GM21737 (cell line): ENCODE measurements at regions not wholly inside any gene's neighbourhood (a gene's known extent, or its start where the extent isn't known, plus 50 kb on each side); places are given as distances from the start of the nearest gene placed in this dataset.

Experiments used
- ATAC-seq: cut with Tn5 transposase; IDR thresholded peaks from one replicate; pipeline ENCODE4 v1.9.1; 2021; ENCODE audit warnings: mild to moderate bottlenecking, moderate library complexity; ENCODE audit not compliant: unreplicated experiment

DNA sequence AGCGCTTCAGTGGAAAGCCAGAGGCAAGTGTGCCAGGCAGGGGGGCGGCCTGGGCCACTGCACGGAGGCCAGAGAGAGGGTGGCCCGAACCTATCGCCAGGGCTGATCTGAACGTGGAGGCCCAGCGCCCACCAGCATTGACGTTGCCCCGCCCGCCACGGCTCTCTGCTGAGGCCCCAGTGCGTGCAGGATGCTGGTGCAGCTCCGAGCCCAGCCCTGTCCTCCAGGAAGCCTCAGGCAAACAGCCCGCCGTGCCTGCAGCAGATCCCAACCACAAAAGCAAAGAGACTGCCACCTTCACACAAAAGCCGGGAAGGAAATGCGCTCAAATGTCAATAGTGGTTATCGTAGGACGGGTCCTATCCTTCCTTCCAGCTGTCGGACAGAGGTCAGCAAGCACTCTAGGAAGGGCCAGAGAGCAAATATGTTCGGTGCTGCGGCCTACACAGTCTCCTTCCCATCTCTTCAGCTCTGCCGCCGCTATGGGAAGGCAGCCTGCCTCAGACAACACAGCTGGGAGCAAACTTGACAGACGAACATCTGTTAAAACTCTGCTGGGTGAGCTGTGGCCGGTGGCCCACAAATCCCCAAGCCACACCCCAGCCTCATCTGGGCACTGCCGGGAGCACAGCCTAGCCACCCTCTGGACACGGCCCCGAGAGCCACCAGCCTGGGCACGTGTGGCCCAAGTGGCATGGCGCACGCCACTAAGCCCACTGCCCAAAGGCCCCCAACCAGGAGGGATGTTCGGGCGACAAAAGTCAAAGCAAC lies 146.2 kb downstream of the CRYBB2 start:
- ATAC-seq, result no peak

DNA sequence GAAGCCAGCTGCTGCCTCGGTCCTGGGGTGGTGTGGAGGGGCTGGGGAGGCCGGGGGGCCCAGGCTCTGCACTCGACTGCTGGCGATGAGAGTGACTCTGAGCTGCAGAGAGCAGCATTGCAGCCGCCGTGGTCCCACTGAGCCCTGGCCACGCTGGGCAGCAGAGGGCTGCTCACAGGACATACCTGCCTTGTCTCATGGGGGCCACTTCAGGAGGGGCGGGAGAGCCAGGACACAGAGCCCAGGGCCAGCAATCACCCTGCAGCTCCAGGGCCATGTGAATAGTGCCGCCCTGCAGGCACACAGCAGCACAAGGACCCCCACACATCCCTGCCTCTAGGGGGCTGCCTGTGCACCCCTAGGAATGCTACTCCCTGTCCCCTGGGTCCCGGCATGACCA lies 147.0 kb downstream of the CRYBB2 start:
- no peak for ATAC-seq

DNA sequence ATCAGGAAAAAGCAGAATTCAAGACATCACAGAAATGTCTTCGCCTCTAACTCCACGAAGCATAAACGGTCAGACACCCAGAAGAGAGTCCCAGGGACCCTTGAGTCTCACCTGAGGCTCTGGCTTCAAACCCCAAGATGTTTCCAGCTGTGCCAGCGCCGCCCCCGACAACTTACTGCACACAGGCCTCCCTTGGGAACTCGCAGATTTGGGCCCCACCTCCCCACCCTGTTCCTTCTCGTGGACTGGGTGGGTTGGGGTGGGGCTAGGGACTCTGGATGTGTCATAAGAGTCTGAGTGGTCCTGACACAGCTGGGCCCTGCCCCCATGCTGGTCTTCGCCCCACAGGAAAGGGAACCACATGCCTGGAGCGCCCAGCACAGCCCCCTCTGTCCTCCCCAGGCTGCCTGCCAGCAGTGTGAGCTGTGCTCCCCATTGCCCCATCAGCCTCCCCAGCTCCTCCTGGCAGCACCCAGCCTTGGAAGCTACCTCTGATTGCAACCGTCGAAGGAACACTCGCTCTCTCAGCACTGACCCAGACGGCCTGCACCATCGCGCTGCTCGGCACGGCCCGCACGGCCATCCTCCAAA lies 147.5 kb downstream of the CRYBB2 start:
- no peak for ATAC-seq

DNA sequence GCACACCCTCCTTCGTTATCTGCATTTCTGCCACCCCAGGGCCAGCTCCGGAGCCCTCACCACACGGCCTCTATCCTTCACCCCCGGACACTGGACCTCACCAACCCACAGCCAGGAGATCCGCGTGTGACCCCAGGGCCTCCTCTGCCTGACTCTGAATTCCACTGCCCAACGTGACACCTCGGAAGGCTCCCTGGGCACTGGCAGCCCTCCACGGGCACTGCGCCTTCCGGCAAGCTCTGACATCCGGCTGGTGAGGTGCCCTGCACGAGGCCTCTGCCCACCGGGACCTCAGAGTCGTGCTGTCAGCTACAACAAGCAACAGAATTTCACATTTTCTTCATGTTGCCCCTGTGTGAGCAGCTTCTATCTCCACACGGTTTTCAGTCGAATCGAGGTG lies 148.3 kb downstream of the CRYBB2 start:
- no peak for ATAC-seq

DNA sequence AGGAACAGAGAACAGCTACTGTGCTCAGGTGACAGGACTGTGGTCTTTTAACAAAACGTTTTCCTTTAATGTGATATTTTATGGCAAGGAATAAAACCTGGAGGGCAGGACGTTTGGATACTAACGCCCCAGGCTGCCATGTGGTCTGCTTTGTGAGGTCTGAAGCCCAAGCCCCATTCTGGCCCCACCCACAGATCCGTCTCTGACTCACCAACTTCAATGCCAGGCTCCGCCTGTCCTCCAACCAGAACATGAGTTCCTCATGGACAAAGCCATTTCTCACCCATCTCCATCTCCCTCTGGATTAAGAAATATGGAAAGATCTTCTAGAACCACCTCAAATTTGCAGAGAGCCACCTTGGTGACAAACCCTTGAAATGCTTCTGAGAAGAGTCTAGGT lies 148.8 kb downstream of the CRYBB2 start:
- no peak for ATAC-seq

DNA sequence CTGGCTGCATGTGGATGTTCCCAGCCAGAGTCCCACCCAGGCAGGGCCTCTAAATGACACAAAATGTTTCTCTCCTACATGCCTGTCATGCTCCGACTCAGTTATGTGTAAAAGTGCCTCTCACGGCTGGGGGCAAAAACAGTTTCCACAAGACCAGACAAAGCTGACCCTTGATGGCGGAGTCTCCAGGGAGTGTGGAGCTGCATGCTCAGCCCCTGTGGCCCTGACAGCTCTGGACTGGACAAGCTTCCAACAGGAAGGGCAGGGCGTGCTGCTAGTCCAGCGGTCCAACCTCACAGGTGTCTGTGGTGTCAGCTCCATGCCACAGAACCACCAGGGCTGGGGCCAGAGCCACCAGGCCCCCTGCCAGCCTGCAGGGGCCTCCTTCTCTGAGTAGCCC lies 149.6 kb downstream of the CRYBB2 start:
- no peak for ATAC-seq

DNA sequence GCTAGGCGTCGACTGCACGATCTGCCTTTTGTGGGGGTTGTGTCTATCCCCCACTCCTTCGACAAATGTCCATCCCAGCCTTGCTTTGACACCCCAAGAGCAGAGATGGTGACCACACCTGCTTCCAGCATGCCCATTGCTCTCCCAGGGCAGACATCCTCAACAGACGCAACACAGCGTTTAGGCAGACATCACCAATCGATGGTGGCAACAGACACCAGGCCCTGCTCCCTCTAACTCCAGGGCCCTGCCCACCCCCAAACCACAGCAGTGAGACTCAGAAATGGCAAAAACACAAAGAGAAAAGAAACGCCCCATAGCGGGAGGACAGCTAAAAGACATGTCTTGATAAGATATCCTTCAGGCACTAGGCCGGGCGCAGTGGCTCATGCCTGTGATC lies 150.9 kb downstream of the CRYBB2 start:
- ATAC-seq, result no peak

DNA sequence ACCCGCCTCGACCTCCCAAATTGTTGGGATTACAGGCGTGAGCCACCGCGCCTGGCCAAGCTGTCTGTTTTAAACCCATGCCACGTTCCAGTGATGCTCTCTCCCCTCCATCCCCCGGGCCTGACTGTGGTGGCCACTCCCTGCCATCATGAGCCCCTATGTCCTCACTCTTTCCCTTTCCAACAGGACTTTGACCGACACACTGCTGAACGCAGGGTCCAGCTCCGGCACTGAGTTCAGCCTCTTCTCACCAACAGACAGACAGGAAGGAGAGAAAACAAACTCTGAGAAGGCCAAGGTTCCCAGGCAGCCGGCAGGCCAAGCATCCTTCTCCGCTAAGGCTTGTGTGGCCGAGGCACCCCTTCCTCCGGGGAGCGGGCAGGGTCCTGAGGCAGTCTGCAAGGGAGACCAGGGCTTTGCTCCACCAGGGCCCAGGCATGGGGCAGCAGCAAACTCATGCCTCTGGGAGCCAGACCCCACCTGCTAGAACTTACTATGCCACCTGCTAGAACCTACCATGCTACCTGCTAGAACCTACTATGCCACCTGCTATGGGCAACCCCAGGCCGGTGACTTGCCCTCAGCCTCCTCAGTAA lies 152.7 kb downstream of the CRYBB2 start:
- ATAC-seq, result no peak

DNA sequence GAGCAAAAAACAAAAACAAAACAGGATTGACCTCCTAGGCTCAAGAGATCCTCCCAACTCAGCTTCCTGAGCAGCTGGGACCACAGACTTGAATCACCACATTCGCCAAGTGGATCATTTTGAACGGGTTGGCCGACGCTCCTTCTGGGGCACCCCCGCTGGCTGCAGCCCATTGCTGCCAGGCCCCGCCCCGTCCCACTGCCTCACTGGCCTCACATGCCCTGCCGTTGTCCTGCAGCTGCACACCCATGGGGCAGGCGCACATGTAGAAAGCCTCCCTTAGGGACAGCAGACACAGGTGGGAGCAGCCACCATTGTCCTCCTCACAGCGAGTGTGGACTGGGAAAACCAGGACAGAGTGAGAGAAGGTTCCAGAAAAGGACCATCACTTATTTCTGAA lies 154.5 kb downstream of the CRYBB2 start:
- ATAC-seq, result no peak

DNA sequence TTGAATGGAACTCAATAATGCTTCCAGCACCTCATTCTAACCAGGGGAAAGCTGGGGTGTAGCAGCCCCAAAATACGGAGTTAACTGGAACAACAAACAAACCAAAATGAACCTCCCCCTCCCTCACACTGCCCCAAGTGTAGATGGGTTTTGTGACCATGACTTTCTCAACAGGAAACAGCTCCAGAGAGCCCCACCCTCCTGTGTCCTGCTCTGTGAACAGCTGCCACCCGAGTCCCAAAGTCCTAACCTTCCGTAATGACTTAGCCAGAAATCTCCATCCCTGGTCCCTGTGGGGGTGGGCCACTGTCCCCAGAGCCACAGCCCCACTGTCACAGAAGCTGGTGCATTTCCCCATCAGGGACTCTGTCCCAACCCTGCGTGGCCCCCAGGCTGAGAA lies 155.4 kb downstream of the CRYBB2 start:
- ATAC-seq, result no peak

DNA sequence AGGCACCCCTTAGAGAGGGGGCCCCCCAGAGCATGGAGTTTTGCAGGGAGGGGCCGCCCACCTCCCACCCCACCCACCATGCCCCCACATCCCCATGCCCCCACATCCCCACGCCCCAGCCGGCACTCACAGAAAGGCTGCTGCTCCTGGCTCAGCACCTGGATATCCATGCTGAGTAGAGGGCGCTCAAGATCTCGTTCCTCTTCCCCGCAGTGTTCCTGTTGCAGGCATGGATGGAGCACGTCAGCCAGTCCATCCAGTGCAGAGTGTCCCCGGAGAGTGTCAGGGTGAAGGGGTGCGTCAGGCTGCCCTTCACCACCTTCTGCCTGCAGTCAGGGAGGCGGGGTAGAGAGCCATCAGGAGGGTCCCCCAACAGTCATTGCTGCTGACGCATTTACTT lies 156.2 kb downstream of the CRYBB2 start:
- no peak for ATAC-seq

DNA sequence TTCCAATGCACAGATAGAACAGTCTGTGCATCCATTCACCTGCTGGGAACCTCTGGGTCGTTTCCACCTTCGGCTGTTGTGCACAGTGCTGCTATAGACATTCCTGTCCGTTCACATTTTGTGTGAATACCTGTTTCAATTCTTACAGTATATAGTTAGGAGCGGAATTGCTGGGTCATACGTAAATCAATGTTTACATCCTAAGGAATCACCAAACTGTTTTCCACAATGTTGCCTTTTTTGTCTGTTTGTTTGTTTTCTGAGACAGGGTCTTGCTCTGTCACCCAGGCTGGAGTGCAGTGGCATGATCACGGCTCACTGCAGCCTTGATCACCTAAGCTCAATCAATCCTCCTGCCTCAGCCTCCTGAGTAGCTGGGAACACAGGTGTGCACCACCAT lies 158.3 kb downstream of the CRYBB2 start:
- no peak for ATAC-seq

DNA sequence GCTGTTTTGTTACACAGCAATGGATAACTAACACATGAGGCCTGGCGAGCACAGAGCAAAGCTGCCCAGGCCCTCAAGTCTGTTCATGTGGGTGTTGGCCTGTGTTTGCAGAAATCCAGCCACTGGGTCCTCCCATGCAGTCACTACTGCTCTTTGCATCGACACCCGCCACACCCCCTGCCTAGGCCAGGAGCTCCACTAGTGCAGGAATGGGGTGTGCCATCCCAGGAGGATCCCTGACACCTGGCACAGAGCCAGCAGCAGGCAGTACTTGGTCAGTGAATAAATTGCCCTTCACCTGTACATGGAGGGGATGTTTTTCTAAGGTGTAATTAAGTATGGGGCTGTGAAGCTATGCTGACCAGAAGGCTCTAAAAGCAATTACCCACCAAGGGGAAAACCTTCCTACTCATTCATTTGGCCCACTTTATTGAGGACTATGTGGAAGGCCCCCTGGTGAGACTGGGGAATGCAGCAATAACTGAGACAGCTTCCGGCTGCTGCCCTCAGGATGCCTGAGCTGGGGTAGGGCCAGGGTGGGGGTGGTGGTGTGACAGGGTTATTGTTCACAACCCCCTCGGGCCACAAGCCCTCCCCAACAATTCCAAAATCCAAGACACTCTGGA lies 160.8 kb downstream of the CRYBB2 start:
- ATAC-seq, result no peak

DNA sequence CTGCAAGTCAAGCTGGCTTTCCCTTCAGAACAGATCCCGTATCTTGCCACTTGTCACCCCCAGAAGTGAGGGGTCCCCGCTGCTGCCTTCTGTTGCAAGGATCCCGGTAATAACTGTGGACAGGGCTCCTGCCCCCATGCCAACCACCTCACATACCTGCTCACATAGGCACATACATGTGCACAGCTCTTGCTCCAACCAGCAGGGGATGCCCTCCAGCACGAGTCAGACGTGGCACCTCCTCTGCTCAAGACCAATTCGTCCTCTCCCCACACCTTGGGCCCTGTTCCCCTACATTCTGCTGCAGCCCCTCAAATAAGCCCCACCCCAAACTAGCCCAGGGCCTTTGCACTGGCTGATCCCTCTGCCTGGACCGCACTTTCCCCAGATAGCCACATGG lies 163.3 kb downstream of the CRYBB2 start:
- no peak for ATAC-seq

DNA sequence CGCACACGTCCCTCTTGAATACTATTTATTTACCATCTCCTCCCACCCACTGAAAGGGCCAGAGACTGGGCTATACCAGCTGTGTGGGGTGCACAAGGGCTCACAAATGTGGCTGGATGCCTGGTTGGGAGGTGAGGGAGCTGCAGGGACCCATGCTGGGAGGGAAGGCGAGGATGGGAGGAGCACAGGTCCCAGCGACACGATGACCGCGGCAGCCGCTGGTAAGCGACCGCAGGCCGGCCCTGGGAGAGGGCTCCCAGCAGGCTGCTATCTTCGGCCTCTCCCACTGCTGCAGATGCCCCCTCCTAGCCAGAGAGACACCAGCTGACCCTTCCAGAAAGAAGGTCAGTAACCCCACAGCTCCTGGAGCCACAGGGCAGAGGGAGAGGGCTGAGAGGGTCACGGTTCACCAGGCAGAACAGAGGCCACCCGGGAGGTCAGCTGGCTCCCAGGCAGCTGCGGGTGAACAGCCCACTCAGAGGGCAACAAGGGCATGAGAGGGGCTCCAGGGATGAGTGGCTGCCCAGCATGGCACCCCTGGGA lies 163.9 kb downstream of the CRYBB2 start:
- no peak for ATAC-seq

DNA sequence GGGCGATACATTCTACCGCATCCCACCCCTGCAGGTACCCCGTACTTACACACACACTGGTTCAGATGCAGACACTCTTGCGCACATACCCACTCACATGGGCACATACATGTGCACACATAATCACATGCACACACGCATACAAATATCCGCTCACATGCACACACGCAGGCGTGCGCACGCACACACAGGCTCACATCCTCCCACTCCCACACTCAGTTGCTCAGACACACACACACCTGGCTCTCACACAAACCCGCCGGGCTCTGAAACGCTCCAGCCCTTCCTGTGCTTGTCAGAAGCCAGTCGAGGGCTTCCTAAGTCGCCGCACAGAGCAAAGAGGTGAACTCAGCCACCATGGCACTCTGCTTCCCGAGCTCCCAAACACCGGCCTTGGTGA lies 164.5 kb downstream of the CRYBB2 start:
- ATAC-seq, result no peak

DNA sequence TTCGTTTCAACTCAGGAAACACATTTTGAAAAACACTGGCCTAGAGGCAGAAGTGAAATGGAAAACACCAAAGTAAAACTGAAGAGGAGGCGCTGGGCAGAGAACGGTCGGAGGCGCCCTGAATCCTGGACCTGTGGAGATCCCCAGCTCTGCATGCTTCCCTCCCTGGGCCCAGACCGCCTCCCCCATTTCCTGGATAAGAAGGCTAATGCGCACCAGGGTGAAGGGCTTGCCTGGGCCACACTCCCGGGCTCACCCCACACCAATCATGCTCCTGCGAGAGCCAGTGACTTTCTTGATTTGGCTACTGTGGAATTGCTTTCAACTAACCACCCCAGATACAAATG lies 167.1 kb downstream of the CRYBB2 start:
- ATAC-seq, result no peak

DNA sequence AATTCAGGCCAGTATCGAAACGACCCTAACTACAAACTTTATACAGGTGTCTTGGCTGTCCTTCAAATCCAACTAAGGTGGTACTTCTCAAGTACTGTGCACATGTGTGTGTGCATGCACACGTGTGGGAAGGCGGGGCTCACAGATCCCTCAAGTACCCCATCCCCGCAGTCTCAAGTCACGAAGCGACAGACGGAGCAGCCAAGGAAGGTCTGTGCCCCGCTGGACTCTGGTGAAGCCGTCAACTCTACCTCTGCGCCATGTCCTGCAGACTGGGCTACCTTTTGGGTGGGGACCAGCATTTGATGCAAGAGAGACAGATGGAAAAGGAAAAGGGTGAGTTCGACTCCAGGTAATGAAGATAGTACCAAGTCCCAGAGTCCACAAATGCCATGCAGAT lies 169.0 kb downstream of the CRYBB2 start:
- ATAC-seq, result no peak

DNA sequence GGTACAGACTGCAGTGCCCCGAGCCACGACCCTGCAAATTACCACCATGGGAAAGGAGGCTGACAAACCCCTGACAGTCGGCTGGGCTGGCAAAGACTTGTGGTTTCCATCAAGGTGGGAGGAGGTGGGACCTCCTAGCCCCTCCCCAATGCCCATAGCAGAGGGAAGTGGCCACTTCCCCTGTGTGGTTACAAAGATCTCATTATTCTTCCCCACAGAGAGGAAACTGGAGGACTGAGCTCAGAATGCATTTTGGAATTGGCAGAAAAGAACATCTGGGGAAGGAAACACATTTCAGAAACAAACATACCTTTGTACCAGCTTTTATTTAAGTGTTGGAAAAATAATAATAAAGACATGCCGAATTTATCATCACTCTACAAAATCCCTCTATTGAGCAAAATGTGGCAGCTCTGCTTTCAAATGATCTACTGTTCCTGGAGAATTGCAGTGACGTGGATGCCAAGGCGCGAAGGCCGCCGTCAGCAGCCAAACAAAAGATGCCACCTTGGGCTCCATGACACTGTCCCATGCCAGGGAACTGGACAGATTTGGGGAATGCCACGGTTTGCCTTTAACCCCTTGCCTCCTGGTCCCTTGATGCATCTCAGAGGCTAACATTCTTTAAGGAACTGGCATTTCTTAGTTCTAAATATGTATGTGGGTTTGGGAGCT lies 169.6 kb downstream of the CRYBB2 start:
- ATAC-seq, result no peak

DNA sequence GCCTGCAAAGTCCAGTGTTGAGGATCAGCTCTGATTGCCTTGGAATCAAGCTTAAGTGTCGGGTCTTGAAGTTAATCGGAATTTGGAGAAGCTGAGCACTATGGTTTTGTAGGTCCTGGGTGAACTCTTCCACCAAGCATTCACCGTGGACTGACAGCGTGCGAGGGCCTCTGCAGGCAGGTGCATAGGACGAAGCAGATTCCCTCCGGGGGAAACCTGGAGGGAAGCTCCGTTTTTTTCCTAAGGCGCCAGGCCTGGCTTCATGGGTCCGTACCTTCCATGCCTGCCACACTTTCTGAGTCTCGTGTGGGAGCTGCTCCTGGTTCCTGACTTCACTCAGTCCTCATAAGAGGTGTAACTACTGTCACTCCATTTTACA lies 170.1 kb downstream of the CRYBB2 start:
- no peak for ATAC-seq
